SK-N-SH (cell line): ENCODE measurements at regions not wholly inside any gene's neighbourhood (a gene's known extent, or its start where the extent isn't known, plus 50 kb on each side); places are given as distances from the start of the nearest gene placed in this dataset.

Source experiments
- CTCF ChIA-PET: fragments of 300-600, 350-600 bp; formaldehyde crosslinking; extraction: SDS; loops from one replicate; lab custom pipeline; 2021; lab: Yijun Ruan, JAX
- POLR2A ChIA-PET: fragments of 350-600 bp; sonication (Branson Sonifier 250); formaldehyde crosslinking; extraction: SDS; loops from one replicate; lab custom pipeline; 2020; ENCODE audit warnings: antibody characterized with exemption, inconsistent platforms; lab: Yijun Ruan, JAX
- DNase-seq: peaks from one replicate; pipeline ENCODE4 v3.0.0; 2012
- H2AFZ ChIP-seq: fragments of 200-600 bp; sonication (generic); 2 replicates; pipeline ENCODE4 v1.8.1; 2016; ENCODE audit warnings: antibody characterized with exemption, mild to moderate bottlenecking, low read depth
- H3F3A ChIP-seq: fragments of 200-600 bp; sonication (generic); replicated peaks from 2 replicates; pipeline ENCODE3; 2016; ENCODE audit warnings: antibody characterized with exemption, mild to moderate bottlenecking; ENCODE audit not compliant: insufficient read depth
- H3K27ac ChIP-seq, 2 experiments: fragments of 200-500 bp in 1 of 2; fragments of 200-600 bp in 1 of 2; sonication (Bioruptor generic) in 1 of 2; sonication (generic), shearing (Covaris generic) in 1 of 2; 2 replicates each; pipeline versions ENCODE4 v1.5.1 to v1.6.1; 2014 to 2016; ENCODE audit warnings: low read depth in 2 of 2, inconsistent platforms in 1 of 2, low read length in 1 of 2, mild to moderate bottlenecking in 1 of 2, mixed read lengths in 1 of 2
- H3K27me3 ChIP-seq: fragments of 200-600 bp; sonication (generic), shearing (Covaris generic); 2 replicates; pipeline ENCODE4 v1.6.1; 2016; ENCODE audit warnings: mixed run types; ENCODE audit not compliant: insufficient read depth
- H3K36me3 ChIP-seq, 2 experiments: fragments of 200-500 bp in 1 of 2; fragments of 200-600 bp in 1 of 2; sonication (Bioruptor generic) in 1 of 2; sonication (generic) in 1 of 2; replicated peaks in 1 of 2; 2 replicates each; pipeline versions ENCODE3 to v1.5.1; 2014 to 2016; ENCODE audit warnings: low read length in 1 of 2, mild to moderate bottlenecking in 1 of 2; ENCODE audit not compliant: insufficient read depth in 2 of 2, control insufficient read depth in 1 of 2
- H3K4me1 ChIP-seq, 2 experiments: fragments of 200-500 bp in 1 of 2; fragments of 200-600 bp in 1 of 2; sonication (Bioruptor generic) in 1 of 2; sonication (generic), shearing (Covaris generic) in 1 of 2; 2 replicates each; pipeline versions ENCODE4 v1.5.1 to v1.6.1; 2014 to 2016; ENCODE audit warnings: low read depth in 1 of 2, low read length in 1 of 2, mixed run types in 1 of 2; ENCODE audit not compliant: insufficient read depth in 2 of 2, control insufficient read depth in 1 of 2
- H3K4me2 ChIP-seq: fragments of 200-600 bp; sonication (generic), shearing (Covaris generic); 2 replicates; pipeline ENCODE4 v1.6.1; 2017; ENCODE audit warnings: mixed run types
- H3K4me3 ChIP-seq, 2 experiments: fragments of 200-500 bp in 1 of 2; fragments of 200-600 bp in 1 of 2; sonication (Bioruptor generic) in 1 of 2; sonication (generic), shearing (Covaris generic) in 1 of 2; 2 replicates each; pipeline versions ENCODE4 v1.5.1 to v1.8.1; 2014 to 2016; ENCODE audit warnings: low read depth in 2 of 2, inconsistent platforms in 1 of 2, low read length in 1 of 2, mild to moderate bottlenecking in 1 of 2, mixed read lengths in 1 of 2, moderate library complexity in 1 of 2
- H3K79me2 ChIP-seq: fragments of 200-600 bp; sonication (generic); 2 replicates; pipeline ENCODE4 v1.8.1; 2017; ENCODE audit warnings: mild to moderate bottlenecking; ENCODE audit not compliant: insufficient read depth
- H3K9ac ChIP-seq: fragments of 200-600 bp; sonication (generic); 2 replicates; pipeline ENCODE4 v1.6.1; 2017; ENCODE audit warnings: mixed run types
- H3K9me2 ChIP-seq: fragments of 200-600 bp; sonication (generic); 2 replicates; pipeline ENCODE4 v1.6.1; 2017; ENCODE audit warnings: mixed run types
- H3K9me3 ChIP-seq: fragments of 200-600 bp; sonication (generic); 2 replicates; pipeline ENCODE4 v1.6.1; 2017; ENCODE audit warnings: mixed run types, mild to moderate bottlenecking, moderate library complexity
- H4K20me1 ChIP-seq: fragments of 200-600 bp; sonication (generic); 2 replicates; pipeline ENCODE4 v1.6.1; 2017; ENCODE audit warnings: mild to moderate bottlenecking, mixed run types; ENCODE audit not compliant: insufficient read depth
- CHD2 ChIP-seq: fragments of 150-350 bp; IDR thresholded peaks from 2 replicates; pipeline ENCODE4 v1.6.1; 2018; ENCODE audit warnings: low read length; ENCODE audit not compliant: partially characterized antibody
- ELF1 ChIP-seq: IDR thresholded peaks from 2 replicates; pipeline ENCODE4 v1.4.0; 2012
- EP300 ChIP-seq, 2 experiments: IDR thresholded peaks; 2 replicates each; pipeline versions ENCODE4 v1.4.0 to v1.6.1; 2012; ENCODE audit warnings: borderline replicate concordance in 1 of 2, low read depth in 1 of 2, low read length in 1 of 2
- FOXJ3 ChIP-seq: sonication (generic); formaldehyde crosslinking; IDR thresholded peaks from 2 replicates; pipeline ENCODE4 v1.5.1; 2020; ENCODE audit warnings: mild to moderate bottlenecking, missing genetic modification reagents
- GABPA ChIP-seq: IDR thresholded peaks from 2 replicates; pipeline ENCODE4 v1.4.0; 2012; ENCODE audit warnings: low read depth, mild to moderate bottlenecking
- MEF2A ChIP-seq: IDR thresholded peaks from 2 replicates; pipeline ENCODE4 v1.4.0; 2012; ENCODE audit warnings: low read depth, borderline replicate concordance
- MXI1 ChIP-seq: IDR thresholded peaks from 2 replicates; pipeline ENCODE4 v1.6.1; 2012; ENCODE audit warnings: mild to moderate bottlenecking, low read depth, low read length, improper control_type of control experiment
- NFIC ChIP-seq: IDR thresholded peaks from 2 replicates; pipeline ENCODE4 v1.4.0; 2012; ENCODE audit warnings: borderline replicate concordance
- POLR2AphosphoS5 ChIP-seq: IDR thresholded peaks from 2 replicates; pipeline ENCODE4 v1.6.1; 2012; ENCODE audit warnings: low read depth, low read length
- RAD21 ChIP-seq: IDR thresholded peaks from 2 replicates; pipeline ENCODE4 v1.6.1; 2012; ENCODE audit warnings: mild to moderate bottlenecking, low read length
- RCOR1 ChIP-seq: fragments of 150-350 bp; IDR thresholded peaks from 2 replicates; pipeline ENCODE4 v1.6.1; 2017; ENCODE audit warnings: antibody characterized with exemption, low read length
- REST ChIP-seq: IDR thresholded peaks from 2 replicates; pipeline ENCODE4 v1.6.1; 2012; ENCODE audit warnings: mild to moderate bottlenecking, low read depth, low read length, moderate library complexity
- RXRA ChIP-seq: IDR thresholded peaks from 2 replicates; pipeline ENCODE4 v1.4.0; 2012; ENCODE audit warnings: low read depth, mild to moderate bottlenecking, borderline replicate concordance
- TAF1 ChIP-seq: IDR thresholded peaks from 2 replicates; pipeline ENCODE4 v1.6.1; 2012; ENCODE audit warnings: low read depth, mild to moderate bottlenecking, low read length, moderate library complexity, borderline replicate concordance
- TCF12 ChIP-seq: IDR thresholded peaks from 2 replicates; pipeline ENCODE4 v1.4.0; 2012
- USF2 ChIP-seq: fragments of 150-350 bp; IDR thresholded peaks from 2 replicates; pipeline ENCODE4 v1.6.1; 2017; ENCODE audit warnings: antibody characterized with exemption, low read length, low read depth, borderline replicate concordance
- ZBTB33 ChIP-seq: IDR thresholded peaks from 2 replicates; pipeline ENCODE4 v1.4.0; 2012; ENCODE audit warnings: low read depth, borderline replicate concordance
- WGBS: methylation state at CpG from one replicate; pipeline ENCODE4 v1.1.6; 2017; ENCODE audit warnings: low lambda C conversion rate; 5-methylcytosine and 5-hydroxymethylcytosine counted together
- TF ChIP-seq, protein P1 (sequence below): IDR thresholded peaks from 2 replicates; pipeline ENCODE4; 2012

GRCh38 chr4:122542411-122543236 lies 78.2 kb downstream of the IL21 start:
- POLR2A ChIA-PET: no interaction called here
- CTCF ChIA-PET: interaction anchor here (1.6 kb wide), 1 partner anchor 35 kb away, joined by 4 read pairs; no protein-coding TSS in a partner anchor
- DNase-seq: no peak

More at GRCh38 chr4:122542411-122543236, 78.2 kb downstream of the IL21 start:
- WGBS: 24% methylated on average over 3 of the region's 3 CpGs
- no peak overlapping the region for H3K27ac ChIP-seq
- no peaks in the 10 kb centered on the region for H3K9me3 ChIP-seq
- 0 out of 2 replicates have a peak overlapping the region, but pooled peaks have one; percentile 22 for H2AFZ ChIP-seq
- no peaks in the 10 kb centered on the region; the same call in 1 of the 2 replicates for H3K27me3 ChIP-seq
- H3K79me2 ChIP-seq: no peaks in the 10 kb centered on the region
- no peaks in the 10 kb centered on the region for H3F3A ChIP-seq
- TF ChIP-seq TCF12 (no peak), NFIC (no peak), FOXJ3 (no peak), TAF1 (no peak), REST (no peak), ELF1 (no peak), MEF2A (no peak), MXI1 (no peak), RAD21 (no peak), USF2 (no peak), POLR2AphosphoS5 (no peak), GABPA (no peak), RCOR1 (no peak), ZBTB33 (no peak), EP300 (IDR thresholded peaks at IDR 0.05; ENCODE audit: borderline replicate concordance in 1 of 2, low read depth in 1 of 2, low read length in 1 of 2) (no peak), RXRA (no peak), CHD2 (no peak)
- TF ChIP-seq, protein P1, sequence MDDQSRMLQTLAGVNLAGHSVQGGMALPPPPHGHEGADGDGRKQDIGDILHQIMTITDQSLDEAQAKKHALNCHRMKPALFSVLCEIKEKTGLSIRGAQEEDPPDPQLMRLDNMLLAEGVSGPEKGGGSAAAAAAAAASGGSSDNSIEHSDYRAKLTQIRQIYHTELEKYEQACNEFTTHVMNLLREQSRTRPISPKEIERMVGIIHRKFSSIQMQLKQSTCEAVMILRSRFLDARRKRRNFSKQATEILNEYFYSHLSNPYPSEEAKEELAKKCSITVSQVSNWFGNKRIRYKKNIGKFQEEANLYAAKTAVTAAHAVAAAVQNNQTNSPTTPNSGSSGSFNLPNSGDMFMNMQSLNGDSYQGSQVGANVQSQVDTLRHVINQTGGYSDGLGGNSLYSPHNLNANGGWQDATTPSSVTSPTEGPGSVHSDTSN: no peak
- TF ChIP-seq, all 33 proteins: peak for 0
- Histone ChIP-seq H3K4me2 (no peak overlapping the region), H4K20me1 (no peaks in the 10 kb centered on the region), H3K4me3 (no peak overlapping the region), H3K9ac (no peak overlapping the region), H3K4me1 (no peaks in the 10 kb centered on the region), H3K9me2 (no peaks in the 10 kb centered on the region), H3K36me3 (no peaks in the 10 kb centered on the region)
